Testis (tissue), 2 donors: ENCODE measurements at regions not wholly inside any gene's neighbourhood (a gene's known extent, or its start where the extent isn't known, plus 50 kb on each side); places are given as distances from the start of the nearest gene placed in this dataset.

Source experiments
- POLR2A ChIP-seq: fragments of 450-650 bp; IDR thresholded peaks from one replicate; pipeline ENCODE4 v1.6.1; 2017; ENCODE audit warnings: antibody characterized with exemption, mild to moderate bottlenecking, moderate library complexity
- TF ChIP-seq, protein P1 (sequence below), 3 experiments: fragments of 450-650 bp in 2 of 3; fragments of 200-600 bp in 1 of 3; sonication (generic) in 1 of 3; IDR thresholded peaks; one replicate each; pipeline ENCODE4 v1.5.1; 2016 to 2019; ENCODE audit warnings: antibody characterized with exemption in 3 of 3, mild to moderate bottlenecking in 2 of 3, moderate library complexity in 1 of 3

DNA sequence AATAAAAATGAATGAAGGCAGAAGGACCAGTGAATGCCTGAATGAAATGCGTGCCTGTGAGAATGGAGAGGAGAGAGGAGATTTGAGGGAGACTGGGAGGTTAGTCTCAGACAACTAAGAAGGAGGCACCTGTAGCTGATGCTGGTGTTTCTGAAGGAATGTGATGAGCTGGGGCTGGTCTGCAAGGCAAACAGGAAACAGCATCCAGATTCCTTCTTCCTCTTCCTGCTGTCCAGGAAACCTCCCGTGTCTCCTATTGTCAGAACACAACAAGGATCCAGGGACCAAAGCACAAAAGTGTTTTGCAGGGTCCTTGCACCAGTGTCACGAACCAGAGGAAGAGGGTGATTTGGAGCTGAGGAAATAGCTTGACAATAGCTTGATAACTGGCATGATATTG is 50.4 kb upstream of the TAB2 start:
- TF ChIP-seq, protein P1, sequence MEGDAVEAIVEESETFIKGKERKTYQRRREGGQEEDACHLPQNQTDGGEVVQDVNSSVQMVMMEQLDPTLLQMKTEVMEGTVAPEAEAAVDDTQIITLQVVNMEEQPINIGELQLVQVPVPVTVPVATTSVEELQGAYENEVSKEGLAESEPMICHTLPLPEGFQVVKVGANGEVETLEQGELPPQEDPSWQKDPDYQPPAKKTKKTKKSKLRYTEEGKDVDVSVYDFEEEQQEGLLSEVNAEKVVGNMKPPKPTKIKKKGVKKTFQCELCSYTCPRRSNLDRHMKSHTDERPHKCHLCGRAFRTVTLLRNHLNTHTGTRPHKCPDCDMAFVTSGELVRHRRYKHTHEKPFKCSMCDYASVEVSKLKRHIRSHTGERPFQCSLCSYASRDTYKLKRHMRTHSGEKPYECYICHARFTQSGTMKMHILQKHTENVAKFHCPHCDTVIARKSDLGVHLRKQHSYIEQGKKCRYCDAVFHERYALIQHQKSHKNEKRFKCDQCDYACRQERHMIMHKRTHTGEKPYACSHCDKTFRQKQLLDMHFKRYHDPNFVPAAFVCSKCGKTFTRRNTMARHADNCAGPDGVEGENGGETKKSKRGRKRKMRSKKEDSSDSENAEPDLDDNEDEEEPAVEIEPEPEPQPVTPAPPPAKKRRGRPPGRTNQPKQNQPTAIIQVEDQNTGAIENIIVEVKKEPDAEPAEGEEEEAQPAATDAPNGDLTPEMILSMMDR (IDR thresholded peaks at IDR 0.05): no peak
- no peak for TF ChIP-seq POLR2A
